GM18861 (cell line): ENCODE measurements at regions not wholly inside any gene's neighbourhood (a gene's known extent, or its start where the extent isn't known, plus 50 kb on each side); places are given as distances from the start of the nearest gene placed in this dataset.
"Not testable (repeated sequence)": the region's sequence is repeated elsewhere in the genome, so short reads cannot be mapped to it uniquely, and the experiment has no call there.

Source experiments
- ATAC-seq: cut with Tn5 transposase; IDR thresholded peaks from one replicate; pipeline ENCODE4 v1.9.1; 2021; ENCODE audit not compliant: unreplicated experiment

GRCh38 chr1:172717722-172718465 lies 59.0 kb downstream of the FASLG start:
- ATAC-seq = no peak

- ATAC-seq = no peak
Observed at GRCh38 chr1:172719066-172719627, 60.2 kb downstream of the FASLG start.

DNA sequence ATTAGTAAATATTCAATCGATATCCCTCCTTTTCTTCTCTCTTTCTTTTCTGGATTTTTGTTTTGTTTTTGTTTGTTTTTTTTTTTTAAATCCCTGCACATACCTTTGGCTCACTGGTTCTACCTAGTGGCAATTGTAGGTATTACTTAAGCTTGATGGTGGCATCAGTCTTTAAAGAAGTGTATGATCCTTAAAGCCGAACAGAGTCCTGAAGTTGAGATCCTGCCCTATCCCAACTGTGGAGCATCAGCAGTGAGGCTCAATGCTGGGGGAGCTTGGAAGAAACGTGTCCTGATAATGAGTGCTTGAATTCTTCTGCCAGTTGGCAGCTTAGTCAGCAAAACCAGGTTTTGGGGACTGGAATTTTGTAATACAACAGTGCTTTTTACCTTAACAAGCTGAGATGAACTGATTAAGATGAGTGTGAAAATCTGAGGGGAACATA lies 60.8 kb downstream of the FASLG start:
- no peak for ATAC-seq

DNA sequence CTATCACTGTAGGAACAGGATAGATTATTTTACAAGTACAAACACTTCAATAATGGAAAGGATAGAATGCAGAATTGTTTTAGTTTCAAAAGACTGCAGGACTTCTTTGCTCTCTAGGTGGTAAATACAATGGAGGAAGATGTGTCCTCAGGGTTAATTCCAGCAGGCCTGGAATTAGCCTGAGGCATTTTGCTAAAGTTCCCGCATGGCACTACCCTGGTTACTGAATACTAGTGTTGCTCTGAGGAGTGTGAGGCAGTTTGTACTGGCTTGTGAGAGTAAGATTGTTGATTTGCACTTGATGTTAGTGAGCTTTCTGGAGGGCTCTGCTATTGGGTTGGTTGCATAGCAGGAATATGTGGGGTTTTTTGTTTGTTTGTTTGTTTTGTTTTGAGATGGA lies 61.4 kb downstream of the FASLG start:
- no peak for ATAC-seq

DNA sequence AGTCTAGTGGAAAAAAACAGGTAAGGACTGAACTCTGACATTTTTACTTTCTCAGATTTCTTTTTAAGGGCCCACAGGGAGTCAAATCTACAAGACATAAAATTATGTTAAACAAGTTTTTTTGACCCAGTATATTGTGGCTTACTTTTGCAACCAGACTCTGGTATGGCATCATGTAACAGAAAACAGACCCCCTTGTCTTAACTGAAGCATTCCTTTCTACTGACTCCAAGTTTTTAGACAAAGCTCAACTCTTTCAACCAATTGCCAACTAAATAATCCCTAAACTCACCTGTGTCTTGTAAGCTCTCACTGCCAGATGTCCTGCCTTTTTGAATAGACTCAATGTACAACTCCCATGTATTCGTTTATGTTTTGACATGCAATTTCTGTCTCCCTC lies 64.3 kb downstream of the FASLG start:
- no peak for ATAC-seq

GRCh38 chr1:172724232-172724631 lies 65.3 kb downstream of the FASLG start:
- no peak for ATAC-seq

DNA sequence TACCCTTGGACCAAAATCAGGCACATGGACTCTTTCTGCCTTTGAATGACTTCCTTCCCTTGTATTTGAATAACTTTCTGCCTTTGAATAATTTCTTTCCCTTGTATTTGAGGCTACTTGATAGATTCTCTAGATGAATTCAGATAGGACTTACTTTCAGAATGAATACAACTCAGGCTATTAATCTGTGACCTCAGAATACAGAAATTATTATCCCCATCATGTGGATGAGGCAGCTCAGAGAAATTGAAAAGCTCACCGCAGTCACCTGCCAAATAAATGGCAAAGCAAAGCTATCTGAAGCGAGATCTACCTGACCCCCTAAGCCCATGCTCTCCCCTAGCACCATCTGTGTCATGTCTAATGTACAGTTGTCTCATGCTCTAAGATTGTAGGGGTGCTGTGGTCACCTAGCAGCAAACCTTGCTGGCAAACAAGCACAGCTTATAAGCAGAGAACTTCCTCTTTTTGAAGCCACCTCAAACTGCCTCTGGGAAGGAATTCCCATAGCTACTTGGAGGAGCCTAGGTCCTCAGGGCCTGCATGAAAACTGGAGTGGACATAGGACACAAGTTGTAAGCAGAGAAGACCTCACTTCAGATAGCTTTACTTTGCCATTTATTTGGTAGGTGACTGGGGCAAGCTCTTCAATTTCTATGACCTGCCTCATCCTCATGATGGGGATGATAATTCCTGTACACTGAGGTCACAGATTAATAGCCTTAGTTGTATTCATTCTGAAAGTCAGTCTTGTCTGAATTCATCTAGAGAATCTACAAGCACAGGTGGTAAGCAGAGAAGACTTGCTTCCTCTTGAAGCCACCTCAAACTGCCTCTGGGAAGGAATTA lies 66.1 kb downstream of the FASLG start:
- peak; percentile 74 for ATAC-seq

- no peak for ATAC-seq
Observed at GRCh38 chr1:172726740-172727139, 67.8 kb downstream of the FASLG start.

DNA sequence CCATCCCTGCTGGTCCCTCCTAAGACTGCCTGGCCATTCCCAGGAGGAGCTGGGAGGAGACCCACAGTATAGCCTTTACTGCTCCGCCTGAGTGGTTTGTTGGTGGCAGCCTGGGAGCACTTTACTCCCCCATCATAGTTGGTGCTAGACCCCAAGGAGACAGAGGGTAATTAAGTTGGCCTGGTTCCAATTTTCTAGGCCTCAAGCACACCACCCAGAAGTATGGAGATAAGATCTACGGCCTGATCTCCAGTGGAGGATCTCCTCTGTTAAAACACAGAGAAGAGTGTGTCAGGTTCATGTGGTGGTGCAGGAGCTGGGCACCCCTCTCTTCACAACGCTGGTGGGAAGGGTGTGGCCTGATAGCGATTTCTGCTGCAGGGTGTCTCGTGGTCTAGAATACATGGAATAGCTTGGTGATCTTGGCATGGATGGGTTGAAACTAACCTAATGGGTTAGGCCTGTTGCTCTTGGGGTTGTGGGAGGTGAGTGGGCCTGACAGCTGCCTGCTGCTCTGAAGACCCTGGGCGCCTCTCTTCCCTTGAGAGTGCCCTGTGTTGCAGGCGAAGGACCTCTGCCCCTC lies 68.5 kb downstream of the FASLG start:
- no peak for ATAC-seq

GRCh38 chr1:172727956-172728603 lies 69.2 kb downstream of the FASLG start:
- ATAC-seq = peak; percentile 42

GRCh38 chr1:172728705-172729104 lies 69.8 kb downstream of the FASLG start:
- ATAC-seq = not testable (repeated sequence)

GRCh38 chr1:172732427-172732826 lies 73.5 kb downstream of the FASLG start:
- no peak for ATAC-seq

- ATAC-seq = no peak
Observed at GRCh38 chr1:172733815-172734214, 74.9 kb downstream of the FASLG start.

DNA sequence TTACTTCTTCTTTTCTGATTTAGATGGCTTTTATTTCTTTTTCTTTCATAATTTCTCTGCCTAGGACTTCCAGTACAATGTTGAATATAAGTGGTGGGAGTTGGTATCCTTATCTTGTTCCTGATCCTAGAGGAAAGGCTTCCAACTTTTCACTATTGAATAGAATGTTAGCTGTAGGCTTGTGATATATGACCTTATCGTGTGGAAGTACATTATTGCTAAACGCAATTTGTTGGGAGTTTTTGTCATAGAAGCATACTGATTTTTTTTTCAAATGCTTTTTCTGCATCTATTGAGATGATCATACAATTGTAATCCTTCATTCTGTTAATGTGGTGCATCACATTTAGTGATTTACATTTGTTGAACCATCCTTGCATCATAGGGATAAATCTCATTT lies 79.5 kb downstream of the FASLG start:
- ATAC-seq = no peak

GRCh38 chr1:172742599-172743500 lies 83.9 kb downstream of the FASLG start:
- no peak for ATAC-seq

GRCh38 chr1:172745014-172745413 lies 86.1 kb downstream of the FASLG start:
- peak; percentile 60 for ATAC-seq

DNA sequence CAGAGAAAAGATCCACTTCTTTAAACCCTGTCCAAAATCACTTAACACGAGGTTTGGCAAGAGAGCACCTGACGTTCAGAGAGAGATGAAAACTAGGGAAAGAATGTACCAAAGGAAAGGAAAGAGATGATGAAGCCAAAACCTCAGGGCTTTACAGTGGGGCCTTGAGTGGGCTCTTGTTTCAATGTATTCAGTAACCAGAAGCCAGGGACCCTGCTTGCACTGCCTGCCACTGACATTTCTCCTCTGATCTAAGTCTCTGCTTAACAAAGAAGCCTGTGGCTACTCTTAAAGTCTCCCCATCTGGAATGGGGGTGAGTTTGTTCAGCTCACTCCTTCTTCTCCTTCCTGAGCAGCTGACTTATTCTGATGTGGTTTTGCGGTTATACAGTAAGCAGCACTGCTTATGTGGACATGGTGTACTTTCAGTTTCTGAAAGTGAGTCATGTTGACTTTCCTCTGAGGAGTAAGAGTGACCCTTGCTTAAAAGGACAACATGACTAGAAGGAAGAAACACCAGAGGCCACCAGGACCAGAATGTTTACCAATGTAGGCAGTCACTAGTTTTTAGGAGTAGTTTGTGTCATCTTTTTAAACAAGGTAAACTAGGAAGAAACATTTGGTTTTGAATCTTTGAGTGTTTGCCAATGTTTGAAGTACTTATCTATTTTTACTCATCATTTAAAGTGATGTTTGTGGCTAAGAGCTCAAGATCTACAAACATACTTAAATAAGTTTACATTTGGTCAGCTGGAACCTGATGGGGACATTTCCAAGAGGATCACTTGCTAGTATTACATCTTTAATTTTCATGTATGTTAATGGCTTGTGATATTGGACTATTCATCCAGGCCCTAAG lies 87.4 kb downstream of the FASLG start:
- ATAC-seq = peak; percentile 78

DNA sequence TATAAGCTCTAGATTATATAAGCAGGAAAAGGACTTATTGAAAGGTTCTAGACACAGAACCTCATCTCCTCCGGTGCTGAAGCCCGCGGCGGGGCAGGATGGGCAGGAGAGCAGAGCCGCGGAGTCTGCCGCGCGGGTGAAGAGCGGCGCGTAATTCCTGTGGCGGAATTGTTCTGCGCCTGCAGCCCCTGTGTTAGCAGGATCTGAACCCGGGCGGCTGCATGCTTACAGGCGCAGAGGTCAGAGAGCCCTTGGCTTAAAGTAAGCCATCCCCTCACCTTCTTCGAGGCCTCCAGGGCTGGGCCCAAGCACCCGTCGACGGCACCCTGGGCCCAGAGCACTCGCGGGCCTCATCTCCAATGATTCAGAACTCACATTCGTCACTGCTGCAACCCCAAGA lies 89.3 kb downstream of the FASLG start:
- ATAC-seq = no peak

GRCh38 chr1:172751683-172752082 lies 92.8 kb downstream of the FASLG start:
- no peak for ATAC-seq
